ENCODE measurements at regions not wholly inside any gene's neighbourhood (a gene's known extent, or its start where the extent isn't known, plus 50 kb on each side); places are given as distances from the start of the nearest gene placed in this dataset.

GRCh38 chr6:157741321-157741947 is 81.6 kb upstream of the SNX9 start:
- TF ChIP-seq CTCF (conservative IDR thresholded peaks at IDR 0.05) (no peak), EZH2 (IDR thresholded peaks at IDR 0.05; ENCODE audit: low read depth) (no peak)
- no peaks in the 10 kb centered on the region for H3K9me2 ChIP-seq (ENCODE audit: insufficient read depth)
- no peak overlapping the region for H3K4me3 ChIP-seq
- no peaks in the 10 kb centered on the region for H4K20me1 ChIP-seq (ENCODE audit: insufficient read depth)
- CTCF ChIA-PET: no interaction called here
- no peak overlapping the region for H3K27ac ChIP-seq
- H3K9me3 ChIP-seq (ENCODE audit: insufficient read depth, low read depth): no peaks in the 10 kb centered on the region
- BruUV-seq (replicated peaks): no TSS peak
- no peaks in the 10 kb centered on the region for H3K36me3 ChIP-seq (ENCODE audit: low read depth)
- H3K79me2 ChIP-seq (ENCODE audit: low read depth): no peaks in the 10 kb centered on the region
- POLR2A ChIA-PET (ENCODE audit: unreplicated experiment): no interaction called here
- no peaks in the 10 kb centered on the region for H3K27me3 ChIP-seq (ENCODE audit: insufficient read depth, low read depth)
- intact Hi-C loops (cut with micrococcal nuclease; ENCODE audit: unreplicated experiment): no loop called here
- no peaks in the 10 kb centered on the region for H3F3A ChIP-seq (ENCODE audit: insufficient read depth, low read depth)
- H3K4me2 ChIP-seq: no peak overlapping the region
- no peak for DNase-seq
- no peak overlapping the region for H2AFZ ChIP-seq
- H3K4me1 ChIP-seq (replicated peaks; ENCODE audit: insufficient read depth): no peaks in the 10 kb centered on the region

- TF ChIP-seq CTCF (conservative IDR thresholded peaks at IDR 0.05) (no peak), EZH2 (IDR thresholded peaks at IDR 0.05; ENCODE audit: low read depth) (no peak)
- H2AFZ ChIP-seq: no peak overlapping the region
- BruUV-seq (replicated peaks): no TSS peak
- H3K4me3 ChIP-seq: no peak overlapping the region
- H3K27ac ChIP-seq: no peak overlapping the region
- no peaks in the 10 kb centered on the region for H3K27me3 ChIP-seq (ENCODE audit: insufficient read depth, low read depth)
- H4K20me1 ChIP-seq (ENCODE audit: insufficient read depth): no peaks in the 10 kb centered on the region
- H3K36me3 ChIP-seq (ENCODE audit: low read depth): no peaks in the 10 kb centered on the region
- ChIA-PET POLR2A (ENCODE audit: unreplicated experiment) (no interaction called here), CTCF (no interaction called here)
- H3K4me2 ChIP-seq: no peak overlapping the region
- no peak for DNase-seq
- no peaks in the 10 kb centered on the region for H3K4me1 ChIP-seq (replicated peaks; ENCODE audit: insufficient read depth)
- no peaks in the 10 kb centered on the region for H3K9me2 ChIP-seq (ENCODE audit: insufficient read depth)
- intact Hi-C loops (cut with micrococcal nuclease; ENCODE audit: unreplicated experiment): no loop called here
- H3K79me2 ChIP-seq (ENCODE audit: low read depth): no peaks in the 10 kb centered on the region
- no peaks in the 10 kb centered on the region for H3K9me3 ChIP-seq (ENCODE audit: insufficient read depth, low read depth)
- no peaks in the 10 kb centered on the region for H3F3A ChIP-seq (ENCODE audit: insufficient read depth, low read depth)
Observed at GRCh38 chr6:157741948-157742556, 81.0 kb upstream of the SNX9 start.

GRCh38 chr6:157744102-157744601 is 78.9 kb upstream of the SNX9 start:
- no peak overlapping the region for H3K27ac ChIP-seq
- no TSS peak for BruUV-seq (replicated peaks)
- intact Hi-C loops (cut with micrococcal nuclease; ENCODE audit: unreplicated experiment): no loop called here
- ChIA-PET CTCF (no interaction called here), POLR2A (ENCODE audit: unreplicated experiment) (no interaction called here)
- H3K9me2 ChIP-seq (ENCODE audit: insufficient read depth): no peaks in the 10 kb centered on the region
- H4K20me1 ChIP-seq (ENCODE audit: insufficient read depth): no peaks in the 10 kb centered on the region
- H3K4me3 ChIP-seq: no peak overlapping the region
- no peaks in the 10 kb centered on the region for H3F3A ChIP-seq (ENCODE audit: insufficient read depth, low read depth)
- no peaks in the 10 kb centered on the region for H3K27me3 ChIP-seq (ENCODE audit: insufficient read depth, low read depth)
- H3K9me3 ChIP-seq (ENCODE audit: insufficient read depth, low read depth): no peaks in the 10 kb centered on the region
- no peak for DNase-seq
- no peaks in the 10 kb centered on the region for H3K79me2 ChIP-seq (ENCODE audit: low read depth)
- no peak overlapping the region for H2AFZ ChIP-seq
- no peak overlapping the region for H3K4me2 ChIP-seq
- no peaks in the 10 kb centered on the region for H3K36me3 ChIP-seq (ENCODE audit: low read depth)
- TF ChIP-seq EZH2 (IDR thresholded peaks at IDR 0.05; ENCODE audit: low read depth) (no peak), CTCF (conservative IDR thresholded peaks at IDR 0.05) (no peak)
- H3K4me1 ChIP-seq (replicated peaks; ENCODE audit: insufficient read depth): no peaks in the 10 kb centered on the region
